ENCODE measurements at regions not wholly inside any gene's neighbourhood (a gene's known extent, or its start where the extent isn't known, plus 50 kb on each side); places are given as distances from the start of the nearest gene placed in this dataset.

- no peak overlapping the region for H3K27ac ChIP-seq (ENCODE audit: low read length)
- H3K36me3 ChIP-seq (ENCODE audit: control insufficient read depth in 1 of 2, insufficient read depth in 2 of 2, low read length in 2 of 2), result no peaks in the 10 kb centered on the region
- peak overlapping the region in 1 of 2 donors; percentile 14 for H3K4me3 ChIP-seq (ENCODE audit: low read depth in 1 of 2, low read length in 2 of 2)
- H3K9me3 ChIP-seq (ENCODE audit: control insufficient read depth in 1 of 2, low read length in 2 of 2), result peaks cover under 1 to 21% of the 10 kb centered on the region in 2 donors
- no peaks in the 10 kb centered on the region for H3K4me1 ChIP-seq (ENCODE audit: control insufficient read depth in 1 of 2, insufficient read depth in 2 of 2, low read length in 2 of 2)
- H3K27me3 ChIP-seq (ENCODE audit: low read depth, low read length), result no peaks in the 10 kb centered on the region
Measured at GRCh38 chr19:53696951-53697350, 65.2 kb downstream of the DPRX start.

- H3K4me1 ChIP-seq (ENCODE audit: control insufficient read depth in 1 of 2, insufficient read depth in 2 of 2, low read length in 2 of 2), result no peaks in the 10 kb centered on the region
- H3K27ac ChIP-seq (ENCODE audit: low read length), result no peak overlapping the region
- no peaks in the 10 kb centered on the region for H3K27me3 ChIP-seq (ENCODE audit: low read depth, low read length)
- no peaks in the 10 kb centered on the region for H3K9me3 ChIP-seq (ENCODE audit: control insufficient read depth in 1 of 2, low read length in 2 of 2)
- no peaks in the 10 kb centered on the region for H3K36me3 ChIP-seq (ENCODE audit: control insufficient read depth in 1 of 2, insufficient read depth in 2 of 2, low read length in 2 of 2)
- H3K4me3 ChIP-seq (ENCODE audit: low read depth in 1 of 2, low read length in 2 of 2), result no peak overlapping the region
Measured at GRCh38 chr19:53703361-53703760, 71.6 kb downstream of the DPRX start.

GRCh38 chr19:53704011-53704410 is 72.2 kb downstream of the DPRX start:
- no peaks in the 10 kb centered on the region for H3K9me3 ChIP-seq (ENCODE audit: control insufficient read depth in 1 of 2, low read length in 2 of 2)
- H3K27me3 ChIP-seq (ENCODE audit: low read depth, low read length), result no peaks in the 10 kb centered on the region
- H3K36me3 ChIP-seq (ENCODE audit: control insufficient read depth in 1 of 2, insufficient read depth in 2 of 2, low read length in 2 of 2), result no peaks in the 10 kb centered on the region
- no peak overlapping the region for H3K4me3 ChIP-seq (ENCODE audit: low read depth in 1 of 2, low read length in 2 of 2)
- no peaks in the 10 kb centered on the region for H3K4me1 ChIP-seq (ENCODE audit: control insufficient read depth in 1 of 2, insufficient read depth in 2 of 2, low read length in 2 of 2)
- H3K27ac ChIP-seq (ENCODE audit: low read length), result no peak overlapping the region

- H3K4me1 ChIP-seq (ENCODE audit: control insufficient read depth in 1 of 2, insufficient read depth in 2 of 2, low read length in 2 of 2), result no peaks in the 10 kb centered on the region
- H3K27ac ChIP-seq (ENCODE audit: low read length), result no peak overlapping the region
- H3K9me3 ChIP-seq (ENCODE audit: control insufficient read depth in 1 of 2, low read length in 2 of 2), result no peaks in the 10 kb centered on the region
- no peaks in the 10 kb centered on the region for H3K36me3 ChIP-seq (ENCODE audit: control insufficient read depth in 1 of 2, insufficient read depth in 2 of 2, low read length in 2 of 2)
- no peaks in the 10 kb centered on the region for H3K27me3 ChIP-seq (ENCODE audit: low read depth, low read length)
- no peak overlapping the region for H3K4me3 ChIP-seq (ENCODE audit: low read depth in 1 of 2, low read length in 2 of 2)
Measured at GRCh38 chr19:53707278-53707677, 75.5 kb downstream of the DPRX start.

- no peak overlapping the region for H3K4me3 ChIP-seq (ENCODE audit: low read depth in 1 of 2, low read length in 2 of 2)
- no peaks in the 10 kb centered on the region for H3K27me3 ChIP-seq (ENCODE audit: low read depth, low read length)
- H3K36me3 ChIP-seq (ENCODE audit: control insufficient read depth in 1 of 2, insufficient read depth in 2 of 2, low read length in 2 of 2), result no peaks in the 10 kb centered on the region
- no peaks in the 10 kb centered on the region for H3K4me1 ChIP-seq (ENCODE audit: control insufficient read depth in 1 of 2, insufficient read depth in 2 of 2, low read length in 2 of 2)
- no peak overlapping the region for H3K27ac ChIP-seq (ENCODE audit: low read length)
- no peaks in the 10 kb centered on the region for H3K9me3 ChIP-seq (ENCODE audit: control insufficient read depth in 1 of 2, low read length in 2 of 2)
Measured at GRCh38 chr19:53730391-53730790, 93.7 kb downstream of the NLRP12 start.
